Peyer's patch (tissue), 4 donors: ENCODE measurements at regions not wholly inside any gene's neighbourhood (a gene's known extent, or its start where the extent isn't known, plus 50 kb on each side); places are given as distances from the start of the nearest gene placed in this dataset.

Source experiments
- POLR2A ChIP-seq, 2 donors: fragments of 450-650 bp; IDR thresholded peaks; one replicate each; pipeline ENCODE4 v1.5.1; 2017; ENCODE audit warnings: antibody characterized with exemption in 2 of 2, mild to moderate bottlenecking in 2 of 2, moderate library complexity in 2 of 2
- TF ChIP-seq, protein P1 (sequence below), 6 experiments: fragments of 450-650 bp in 4 of 6; fragments of 200-600 bp in 2 of 6; sonication (generic) in 1 of 6; IDR thresholded peaks; one replicate each; pipeline ENCODE4 v1.5.1; 2017 to 2019; ENCODE audit warnings: antibody characterized with exemption in 6 of 6, mild to moderate bottlenecking in 3 of 6, moderate library complexity in 1 of 6

DNA sequence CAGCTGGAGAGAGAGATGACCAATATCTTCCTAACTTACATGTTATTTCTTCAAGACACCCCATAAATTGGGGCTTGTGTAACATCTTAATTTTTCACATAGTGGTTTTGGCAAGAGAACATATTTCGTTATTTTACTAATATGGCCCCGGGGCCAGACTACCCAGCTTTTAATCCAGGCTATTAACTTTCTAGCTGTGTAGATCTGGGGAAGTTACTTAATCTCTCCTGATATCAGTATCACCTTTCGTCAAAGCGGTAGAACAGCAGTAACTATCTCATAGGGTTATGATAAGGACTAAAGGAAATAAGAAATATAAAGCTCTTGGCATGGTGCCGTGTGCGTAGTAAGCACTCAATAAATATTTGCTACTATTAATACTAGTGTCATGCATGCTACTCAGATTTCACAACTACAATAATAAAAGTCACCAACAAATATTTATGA lies 71.6 kb upstream of the LYZL1 start:
- TF ChIP-seq, protein P1, sequence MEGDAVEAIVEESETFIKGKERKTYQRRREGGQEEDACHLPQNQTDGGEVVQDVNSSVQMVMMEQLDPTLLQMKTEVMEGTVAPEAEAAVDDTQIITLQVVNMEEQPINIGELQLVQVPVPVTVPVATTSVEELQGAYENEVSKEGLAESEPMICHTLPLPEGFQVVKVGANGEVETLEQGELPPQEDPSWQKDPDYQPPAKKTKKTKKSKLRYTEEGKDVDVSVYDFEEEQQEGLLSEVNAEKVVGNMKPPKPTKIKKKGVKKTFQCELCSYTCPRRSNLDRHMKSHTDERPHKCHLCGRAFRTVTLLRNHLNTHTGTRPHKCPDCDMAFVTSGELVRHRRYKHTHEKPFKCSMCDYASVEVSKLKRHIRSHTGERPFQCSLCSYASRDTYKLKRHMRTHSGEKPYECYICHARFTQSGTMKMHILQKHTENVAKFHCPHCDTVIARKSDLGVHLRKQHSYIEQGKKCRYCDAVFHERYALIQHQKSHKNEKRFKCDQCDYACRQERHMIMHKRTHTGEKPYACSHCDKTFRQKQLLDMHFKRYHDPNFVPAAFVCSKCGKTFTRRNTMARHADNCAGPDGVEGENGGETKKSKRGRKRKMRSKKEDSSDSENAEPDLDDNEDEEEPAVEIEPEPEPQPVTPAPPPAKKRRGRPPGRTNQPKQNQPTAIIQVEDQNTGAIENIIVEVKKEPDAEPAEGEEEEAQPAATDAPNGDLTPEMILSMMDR (IDR thresholded peaks at IDR 0.05): no peak
- no peak for TF ChIP-seq POLR2A (IDR thresholded peaks at IDR 0.05)
